Right ventricle myocardium inferior (tissue), 1 donor: ENCODE measurements at regions not wholly inside any gene's neighbourhood (a gene's known extent, or its start where the extent isn't known, plus 50 kb on each side); places are given as distances from the start of the nearest gene placed in this dataset.
A peak's percentile ranks its signal among the peaks of the same experiment; 100 is the strongest.

Experiments
- ATAC-seq: fragments of 200-7000 bp; cut with Tn5 transposase; one replicate; pipeline ENCODE4 v1.9.1; 2020; ENCODE audit warnings: mild to moderate bottlenecking, moderate library complexity
- DNase-seq: peaks from one replicate; pipeline ENCODE4 v3.0.0; 2021; ENCODE audit errors: missing footprints
- intact Hi-C: fragments of 100-400 bp; cut with DNase I; formaldehyde crosslinking; loops from one replicate; pipeline ENCODE4 v1.11.0; 2022
- donor health status: DM: no; HTN: yes; CAD: no; lungs with severe emphysema.

DNA sequence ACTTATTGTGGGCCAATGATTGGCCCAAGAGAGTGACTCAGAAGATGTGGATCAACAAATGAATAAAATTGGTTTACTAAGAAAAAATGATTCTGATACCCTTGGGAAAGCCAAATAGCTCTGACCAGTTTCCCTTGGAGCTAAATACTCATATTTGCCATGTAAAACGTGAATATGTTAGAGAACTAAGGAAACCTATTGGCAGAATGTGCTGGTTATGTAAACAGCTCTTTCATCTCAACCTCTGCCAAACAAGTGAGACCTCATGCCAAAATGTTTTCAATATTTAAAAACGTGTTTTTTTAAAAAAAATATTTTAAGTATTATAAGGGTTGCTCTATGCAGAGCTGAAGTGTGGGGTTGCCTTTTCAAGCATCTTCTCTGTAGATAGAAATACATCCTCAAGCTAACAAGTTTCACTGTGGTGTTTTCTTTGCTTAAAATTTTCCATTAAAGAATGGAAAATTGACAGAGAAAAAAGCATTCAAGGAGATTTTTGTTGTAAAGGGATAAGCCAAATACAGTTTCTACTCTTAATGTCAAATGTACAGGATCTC is 186.9 kb upstream of the TUT7 start:
- no peak for ATAC-seq
- DNase-seq = no peak
- intact Hi-C loops = no loop called here

GRCh38 chr9:86535406-86535915 is 181.3 kb upstream of the TUT7 start:
- intact Hi-C loops = no loop called here
- DNase-seq = no peak
- no peak for ATAC-seq

GRCh38 chr9:86534572-86535258 is 180.5 kb upstream of the TUT7 start:
- intact Hi-C loops = no loop called here
- ATAC-seq (peak; percentile 84), DNase-seq (no peak)

- DNase-seq = no peak
- intact Hi-C loops = no loop called here
- ATAC-seq = no peak
Measured at GRCh38 chr9:86531971-86532640, 177.9 kb upstream of the TUT7 start.

GRCh38 chr9:86531273-86531970 is 177.2 kb upstream of the TUT7 start:
- intact Hi-C loops = no loop called here
- no peak for ATAC-seq
- DNase-seq = no peak

DNA sequence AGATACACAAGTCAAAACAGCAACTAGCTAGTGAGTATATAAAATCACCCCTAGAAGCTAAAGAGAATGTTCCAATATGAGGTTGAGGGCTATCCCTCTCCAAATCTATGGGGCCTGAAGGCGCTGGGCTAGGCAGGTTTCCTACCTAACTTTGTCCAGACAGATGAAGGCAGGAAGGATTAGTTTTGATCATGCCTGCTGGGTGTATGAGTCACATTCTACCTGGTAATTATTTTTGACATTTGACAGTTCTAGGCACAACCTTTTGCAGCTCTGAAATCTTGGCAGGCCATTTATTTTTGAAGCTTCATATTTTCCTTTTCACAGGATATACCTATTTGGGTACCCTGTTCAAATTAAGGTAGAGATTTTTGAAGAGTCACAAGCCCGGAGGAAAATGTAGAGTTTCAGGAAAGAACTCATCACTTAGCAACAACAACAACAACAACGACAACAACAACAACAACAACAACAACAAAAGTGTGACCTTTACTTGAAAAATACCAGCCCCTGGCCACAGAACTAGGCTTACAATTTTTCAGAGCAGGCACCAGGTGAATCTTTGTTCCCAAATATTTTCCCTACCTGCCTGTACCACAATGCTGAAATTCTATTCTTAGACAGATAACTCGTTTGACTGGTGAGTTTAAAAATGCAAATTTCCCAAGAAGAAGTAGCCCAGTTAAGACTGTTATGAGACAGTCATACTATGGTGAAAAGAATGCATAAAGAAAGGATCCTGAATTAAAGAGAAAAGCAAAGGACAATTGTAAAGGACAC is 175.5 kb upstream of the TUT7 start:
- ATAC-seq (no peak), DNase-seq (no peak)
- intact Hi-C loops = no loop called here

DNA sequence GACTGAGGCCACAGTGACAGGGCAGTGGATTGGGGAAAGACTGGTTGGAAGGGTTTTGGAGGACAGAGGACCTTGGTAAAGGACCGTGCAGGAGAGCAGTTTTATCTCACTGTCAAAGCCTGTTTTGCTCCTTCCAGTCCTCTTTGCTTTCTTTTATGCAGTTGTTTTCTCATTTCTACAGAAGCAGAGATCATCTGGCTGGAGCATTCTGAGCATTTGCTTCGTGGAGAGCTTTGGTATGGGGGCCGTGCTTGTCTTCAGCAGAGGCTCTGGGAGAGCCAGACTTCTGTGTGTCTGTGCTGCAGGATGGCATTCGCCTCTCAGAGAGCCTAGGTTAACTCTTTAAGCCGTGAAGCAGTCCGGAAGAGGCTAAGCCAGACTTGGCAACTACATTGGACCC is 171.8 kb upstream of the TUT7 start:
- ATAC-seq (no peak), DNase-seq (no peak)
- intact Hi-C loops = no loop called here

- DNase-seq (no peak), ATAC-seq (no peak)
- intact Hi-C loops = no loop called here
Measured at GRCh38 chr9:86525182-86525581, 171.0 kb upstream of the TUT7 start.

DNA sequence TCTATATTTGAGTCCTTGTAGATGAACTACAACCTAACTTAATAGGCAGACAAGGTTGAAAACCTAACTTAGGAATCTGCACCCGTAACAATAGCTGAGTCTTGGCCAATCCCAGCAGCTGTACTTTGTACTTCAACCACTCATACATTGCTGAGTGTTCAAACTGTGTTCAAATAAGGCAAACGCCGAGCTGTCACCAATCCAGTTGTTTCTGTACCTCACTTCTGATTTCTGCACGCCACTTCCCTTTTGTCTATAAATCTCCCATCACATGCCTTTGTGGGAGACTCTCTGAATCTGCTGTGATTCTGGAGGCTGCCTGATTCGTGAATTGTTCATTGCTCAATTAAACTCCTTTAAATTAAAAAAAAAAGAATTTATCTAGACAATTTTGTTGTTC is 167.8 kb upstream of the TUT7 start:
- intact Hi-C loops = no loop called here
- DNase-seq = no peak
- no peak for ATAC-seq

DNA sequence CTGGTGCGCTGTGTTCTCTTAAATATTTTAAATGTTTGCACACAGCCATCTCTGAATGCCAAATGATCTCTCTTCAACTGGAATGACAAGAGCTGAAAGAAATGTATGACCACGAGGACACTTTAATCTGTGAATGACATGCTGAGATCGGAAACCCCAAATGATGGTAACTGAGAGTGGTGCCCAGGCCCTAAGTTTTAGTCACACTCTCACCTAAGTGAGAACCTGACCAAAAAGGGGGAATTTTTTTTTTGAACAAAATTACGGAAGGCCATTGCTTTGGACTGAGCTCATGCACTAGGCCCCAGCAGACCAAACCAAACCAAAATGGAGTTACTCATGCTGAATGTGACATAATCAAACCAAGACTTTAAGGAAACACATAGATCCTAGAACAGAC is 167.1 kb upstream of the TUT7 start:
- intact Hi-C loops = no loop called here
- no peak for ATAC-seq

DNA sequence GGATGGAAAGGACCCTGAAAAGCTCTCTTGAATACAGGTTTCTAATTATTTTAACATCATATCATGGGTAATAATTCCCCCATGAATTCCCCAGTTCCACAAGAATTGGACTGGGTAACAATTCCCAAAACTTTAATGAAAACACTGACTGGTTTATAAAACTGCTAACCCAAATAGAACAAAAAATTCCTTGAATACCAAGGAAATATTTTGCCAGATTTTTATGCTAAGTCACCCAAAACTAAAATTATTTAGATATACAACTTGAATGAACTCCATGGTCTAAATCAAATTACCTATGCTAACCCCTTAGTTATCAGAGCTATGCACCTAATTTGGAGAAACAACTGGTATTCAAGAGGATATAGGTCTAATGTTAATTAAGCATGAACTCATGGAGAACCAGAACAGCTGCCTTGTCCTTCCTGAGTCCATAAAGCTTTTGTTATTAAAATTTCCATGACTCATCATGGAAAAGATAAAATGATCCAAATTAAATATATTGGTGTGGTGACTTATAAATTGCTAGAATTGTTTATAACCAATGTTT is 164.9 kb upstream of the TUT7 start:
- intact Hi-C loops = no loop called here

More for the DNA sequence above, 167.1 kb upstream of the TUT7 start:
- no peak for DNase-seq

DNA sequence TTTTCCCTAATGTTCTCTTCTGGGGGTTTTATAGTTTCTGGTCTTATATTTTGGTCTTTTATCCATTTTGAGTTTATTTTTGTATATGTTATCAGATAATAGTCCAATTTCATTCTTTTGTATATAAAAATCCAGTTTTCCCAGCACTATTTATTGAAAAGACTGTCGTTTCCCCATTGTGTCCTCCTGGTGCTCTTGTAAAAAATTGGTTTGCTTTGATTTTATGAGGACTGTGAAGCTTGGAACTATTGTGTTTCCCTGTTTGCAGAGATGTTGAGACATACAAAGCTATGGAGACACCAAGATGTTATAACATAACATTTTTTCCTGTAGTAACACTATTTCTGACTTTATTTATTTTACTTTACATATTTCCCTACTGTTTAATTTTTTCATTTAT is 163.3 kb upstream of the TUT7 start:
- intact Hi-C loops = no loop called here
- DNase-seq (no peak), ATAC-seq (no peak)

More for the DNA sequence above, 164.9 kb upstream of the TUT7 start:
- no peak for ATAC-seq
- no peak for DNase-seq

GRCh38 chr9:86516564-86516963 is 162.4 kb upstream of the TUT7 start:
- peak; percentile 28 for ATAC-seq
- DNase-seq = no peak
- intact Hi-C loops = no loop called here

DNA sequence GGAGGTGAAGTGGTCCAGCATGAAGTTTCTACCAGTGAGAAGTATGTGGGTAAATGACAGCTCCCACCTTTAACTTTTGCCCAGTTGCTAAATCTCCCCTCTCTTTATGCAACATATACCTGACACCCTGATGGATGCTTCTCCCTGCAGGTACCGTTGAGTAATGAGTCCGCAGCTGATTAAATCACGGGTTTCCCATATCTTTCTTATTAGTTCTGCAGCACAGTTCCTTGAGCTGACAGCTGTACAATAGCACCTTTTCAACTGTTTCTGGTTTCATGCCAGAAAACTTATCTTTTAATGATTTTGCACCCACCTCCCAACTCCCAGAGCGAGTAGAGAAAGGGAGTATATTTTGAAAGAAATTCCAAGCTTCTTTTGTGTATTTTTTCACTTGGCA is 161.0 kb upstream of the TUT7 start:
- intact Hi-C loops = no loop called here
- DNase-seq = no peak
- no peak for ATAC-seq

GRCh38 chr9:86513429-86513828 is 159.2 kb upstream of the TUT7 start:
- intact Hi-C loops = no loop called here
- DNase-seq = no peak
- ATAC-seq = no peak

- ATAC-seq = no peak
- DNase-seq = no peak
- intact Hi-C loops = no loop called here
Measured at GRCh38 chr9:86512929-86513328, 158.7 kb upstream of the TUT7 start.

- ATAC-seq (no peak), DNase-seq (no peak)
- intact Hi-C loops = no loop called here
Measured at GRCh38 chr9:86511614-86512360, 157.6 kb upstream of the TUT7 start.
